ENCODE measurements at regions not wholly inside any gene's neighbourhood (a gene's known extent, or its start where the extent isn't known, plus 50 kb on each side); places are given as distances from the start of the nearest gene placed in this dataset.

GRCh38 chr1:116851846-116852245, 57.9 kb upstream of the PTGFRN start:
- TF ChIP-seq, protein P1, sequence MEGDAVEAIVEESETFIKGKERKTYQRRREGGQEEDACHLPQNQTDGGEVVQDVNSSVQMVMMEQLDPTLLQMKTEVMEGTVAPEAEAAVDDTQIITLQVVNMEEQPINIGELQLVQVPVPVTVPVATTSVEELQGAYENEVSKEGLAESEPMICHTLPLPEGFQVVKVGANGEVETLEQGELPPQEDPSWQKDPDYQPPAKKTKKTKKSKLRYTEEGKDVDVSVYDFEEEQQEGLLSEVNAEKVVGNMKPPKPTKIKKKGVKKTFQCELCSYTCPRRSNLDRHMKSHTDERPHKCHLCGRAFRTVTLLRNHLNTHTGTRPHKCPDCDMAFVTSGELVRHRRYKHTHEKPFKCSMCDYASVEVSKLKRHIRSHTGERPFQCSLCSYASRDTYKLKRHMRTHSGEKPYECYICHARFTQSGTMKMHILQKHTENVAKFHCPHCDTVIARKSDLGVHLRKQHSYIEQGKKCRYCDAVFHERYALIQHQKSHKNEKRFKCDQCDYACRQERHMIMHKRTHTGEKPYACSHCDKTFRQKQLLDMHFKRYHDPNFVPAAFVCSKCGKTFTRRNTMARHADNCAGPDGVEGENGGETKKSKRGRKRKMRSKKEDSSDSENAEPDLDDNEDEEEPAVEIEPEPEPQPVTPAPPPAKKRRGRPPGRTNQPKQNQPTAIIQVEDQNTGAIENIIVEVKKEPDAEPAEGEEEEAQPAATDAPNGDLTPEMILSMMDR (conservative IDR thresholded peaks at IDR 0.05; ENCODE audit: low read length), result no peak
- no peak for TF ChIP-seq EZH2phosphoT487 (IDR thresholded peaks at IDR 0.05; ENCODE audit: borderline replicate concordance)
